Aorta (tissue), 5 donors: ENCODE measurements at regions not wholly inside any gene's neighbourhood (a gene's known extent, or its start where the extent isn't known, plus 50 kb on each side); places are given as distances from the start of the nearest gene placed in this dataset.

Experiments used
- ATAC-seq: fragments of 200-7000 bp; cut with Tn5 transposase; one replicate; pipeline ENCODE4 v1.9.1; 2022; ENCODE audit warnings: moderate library complexity; ENCODE audit not compliant: low FRiP score
- DNase-seq, 2 donors: peaks; one replicate each; pipeline ENCODE4 v3.0.0-alpha.2; 2020
- H3K27ac ChIP-seq, 2 donors: one replicate each; pipeline ENCODE4 v1.5.1; 2013; ENCODE audit warnings: low read length in 2 of 2, mild to moderate bottlenecking in 2 of 2, moderate library complexity in 2 of 2, control low read depth in 1 of 2, inconsistent platforms in 1 of 2, low read depth in 1 of 2
- H3K27me3 ChIP-seq, 2 donors: one replicate each; pipeline ENCODE4 v1.6.1; 2013; ENCODE audit warnings: control low read depth in 1 of 2, low read length in 1 of 2, mild to moderate bottlenecking in 1 of 2, moderate library complexity in 1 of 2; ENCODE audit not compliant: insufficient read depth in 2 of 2, control insufficient read depth in 1 of 2
- H3K36me3 ChIP-seq, 2 donors: one replicate each; pipeline ENCODE4 v1.6.1; 2013; ENCODE audit warnings: control low read depth in 1 of 2, low read length in 1 of 2, mild to moderate bottlenecking in 1 of 2; ENCODE audit not compliant: insufficient read depth in 2 of 2, control insufficient read depth in 1 of 2
- H3K4me1 ChIP-seq, 2 donors: one replicate each; pipeline ENCODE4 v1.6.1; 2013; ENCODE audit warnings: low read length in 2 of 2, control low read depth in 1 of 2, mild to moderate bottlenecking in 1 of 2, moderate library complexity in 1 of 2; ENCODE audit not compliant: insufficient read depth in 2 of 2, control insufficient read depth in 1 of 2
- H3K4me3 ChIP-seq, 2 donors: one replicate each; pipeline ENCODE4 v1.5.1; 2013; ENCODE audit warnings: low read length in 2 of 2, control low read depth in 1 of 2, mild to moderate bottlenecking in 1 of 2
- H3K9me3 ChIP-seq: one replicate; pipeline ENCODE4 v1.6.1; 2013; ENCODE audit warnings: mild to moderate bottlenecking, low read length; ENCODE audit not compliant: control insufficient read depth
- WGBS, 2 donors: extraction: QIAGEN DNeasy Blood & Tissue Kit; methylation state at CpG; one replicate each; pipeline ENCODE4 v1.1.7; 2013; 5-methylcytosine and 5-hydroxymethylcytosine counted together
- intact Hi-C, 2 donors: fragments of 100-400 bp; cut with DNase I; formaldehyde crosslinking; loops; one replicate each; pipeline versions ENCODE4 v1.14.2 to v1.15.0; 2022
- donor health status: healthy with polysubstance abuse.
- donor health status: Bipolar disorder and iron deficiency.
- donor health status: DM: no; HTN: no; CAD: no.
- donor health status: DM: no; HTN: no; CAD: no.
- donor health status: DM: yes; HTN: yes; CAD: no.

GRCh38 chr21:24895885-24896734 is 711.2 kb downstream of the MRPL39 start:
- no peaks in the 10 kb centered on the region for H3K9me3 ChIP-seq
- H3K4me1 ChIP-seq, result no peaks in the 10 kb centered on the region
- no peaks in the 10 kb centered on the region for H3K36me3 ChIP-seq
- whole genome bisulfite sequencing, 2 donors, result 68 to 73% methylated on average over 3 of the region's 3 CpGs
- no peak for ATAC-seq
- H3K27me3 ChIP-seq, result no peaks in the 10 kb centered on the region
- no peak overlapping the region for H3K27ac ChIP-seq
- H3K4me3 ChIP-seq, result no peak overlapping the region
- no peak for DNase-seq
- intact Hi-C loops, result no loop called here

GRCh38 chr21:24894324-24894723 is 713.0 kb downstream of the MRPL39 start:
- no peaks in the 10 kb centered on the region for H3K4me1 ChIP-seq

GRCh38 chr21:24890021-24890420 is 717.3 kb downstream of the MRPL39 start:
- Histone ChIP-seq H3K4me3 (no peak overlapping the region), H3K27ac (no peak overlapping the region), H3K4me1 (no peaks in the 10 kb centered on the region), H3K36me3 (no peaks in the 10 kb centered on the region), H3K27me3 (no peaks in the 10 kb centered on the region), H3K9me3 (no peaks in the 10 kb centered on the region)
- no peak for DNase-seq
- WGBS, 2 donors, result 86 to 88% methylated on average over 4 of the region's 4 CpGs
- ATAC-seq, result no peak
- intact Hi-C loops, result no loop called here

More at GRCh38 chr21:24894324-24894723, 713.0 kb downstream of the MRPL39 start:
- no peak for DNase-seq
- H3K36me3 ChIP-seq, result no peaks in the 10 kb centered on the region
- intact Hi-C loops, result no loop called here
- no peak overlapping the region for H3K27ac ChIP-seq
- no peak overlapping the region for H3K4me3 ChIP-seq
- H3K9me3 ChIP-seq, result no peaks in the 10 kb centered on the region
- 86 to 88% methylated on average over 1 of the region's 1 CpG for WGBS, 2 donors
- no peak for ATAC-seq
- no peaks in the 10 kb centered on the region for H3K27me3 ChIP-seq

GRCh38 chr21:24881506-24881905 is 725.8 kb downstream of the MRPL39 start:
- WGBS, 2 donors, result 66 to 67% methylated on average over 2 of the region's 2 CpGs
- intact Hi-C loops, result no loop called here

GRCh38 chr21:24870633-24871032 is 736.6 kb downstream of the MRPL39 start:
- Histone ChIP-seq H3K9me3 (no peaks in the 10 kb centered on the region), H3K27ac (no peak overlapping the region), H3K27me3 (no peaks in the 10 kb centered on the region), H3K4me1 (no peaks in the 10 kb centered on the region), H3K36me3 (no peaks in the 10 kb centered on the region), H3K4me3 (no peak overlapping the region)
- WGBS, 2 donors, result 83% methylated on average over 4 of the region's 4 CpGs
- intact Hi-C loops, result no loop called here
- DNase-seq, result no peak
- ATAC-seq, result no peak

More at GRCh38 chr21:24881506-24881905, 725.8 kb downstream of the MRPL39 start:
- H3K9me3 ChIP-seq, result no peaks in the 10 kb centered on the region
- no peak for DNase-seq
- H3K4me1 ChIP-seq, result no peaks in the 10 kb centered on the region
- H3K27me3 ChIP-seq, result peaks cover 0 to 2% of the 10 kb centered on the region in 2 donors
- no peak overlapping the region for H3K4me3 ChIP-seq
- no peaks in the 10 kb centered on the region for H3K36me3 ChIP-seq
- ATAC-seq, result no peak
- no peak overlapping the region for H3K27ac ChIP-seq

GRCh38 chr21:24869862-24870261 is 737.4 kb downstream of the MRPL39 start:
- DNase-seq (no peak), ATAC-seq (no peak)
- H3K36me3 ChIP-seq, result no peaks in the 10 kb centered on the region
- intact Hi-C loops, result no loop called here
- no peaks in the 10 kb centered on the region for H3K27me3 ChIP-seq
- H3K4me3 ChIP-seq, result no peak overlapping the region
- no peaks in the 10 kb centered on the region for H3K4me1 ChIP-seq
- 89 to 92% methylated on average over 2 of the region's 2 CpGs for WGBS, 2 donors
- no peak overlapping the region for H3K27ac ChIP-seq
- H3K9me3 ChIP-seq, result no peaks in the 10 kb centered on the region

- 63 to 84% methylated on average over 1 of the region's 1 CpG for WGBS, 2 donors
- ATAC-seq, result no peak
These were observed 739.2 kb downstream of the MRPL39 start for GRCh38 chr21:24868117-24868516.

GRCh38 chr21:24861471-24861870 is 745.8 kb downstream of the MRPL39 start:
- no peak for ATAC-seq
- intact Hi-C loops, result no loop called here
- WGBS, 2 donors, result 11 to 23% methylated on average over 1 of the region's 1 CpG

More at GRCh38 chr21:24868117-24868516, 739.2 kb downstream of the MRPL39 start:
- H3K36me3 ChIP-seq, result no peaks in the 10 kb centered on the region
- intact Hi-C loops, result no loop called here
- no peaks in the 10 kb centered on the region for H3K9me3 ChIP-seq
- DNase-seq, result no peak
- no peaks in the 10 kb centered on the region for H3K27me3 ChIP-seq
- no peaks in the 10 kb centered on the region for H3K4me1 ChIP-seq
- H3K27ac ChIP-seq, result no peak overlapping the region
- no peak overlapping the region for H3K4me3 ChIP-seq

GRCh38 chr21:24856326-24856725 is 751.0 kb downstream of the MRPL39 start:
- H3K27ac ChIP-seq, result no peak overlapping the region
- no peaks in the 10 kb centered on the region for H3K9me3 ChIP-seq
- ATAC-seq, result no peak
- DNase-seq, result no peak
- intact Hi-C loops, result no loop called here
- H3K36me3 ChIP-seq, result no peaks in the 10 kb centered on the region
- no peaks in the 10 kb centered on the region for H3K27me3 ChIP-seq
- no peaks in the 10 kb centered on the region for H3K4me1 ChIP-seq
- WGBS, 2 donors, result 0 to 82% methylated on average over 1 of the region's 1 CpG
- H3K4me3 ChIP-seq, result no peak overlapping the region

More at GRCh38 chr21:24861471-24861870, 745.8 kb downstream of the MRPL39 start:
- no peaks in the 10 kb centered on the region for H3K36me3 ChIP-seq
- H3K27me3 ChIP-seq, result no peaks in the 10 kb centered on the region
- H3K4me3 ChIP-seq, result no peak overlapping the region
- DNase-seq, result no peak
- no peaks in the 10 kb centered on the region for H3K9me3 ChIP-seq
- H3K27ac ChIP-seq, result no peak overlapping the region
- H3K4me1 ChIP-seq, result no peaks in the 10 kb centered on the region
